IMR-90 (cell line): ENCODE measurements at regions not wholly inside any gene's neighbourhood (a gene's known extent, or its start where the extent isn't known, plus 50 kb on each side); places are given as distances from the start of the nearest gene placed in this dataset.

Experiments
- ATAC-seq: fragments of 200-7000 bp; cut with Tn5 transposase; 2 replicates; pipeline ENCODE4 v1.9.1; 2020; ENCODE audit warnings: low read depth, mild to moderate bottlenecking, moderate library complexity
- BruUV-seq: library from RNA; stranded (reverse); fragments of 400-500 nt; replicated peaks from 2 replicates; lab custom pipeline; 2021; lab: Mats Ljungman, UMichigan
- CTCF ChIA-PET: fragments of 300-600 bp; formaldehyde crosslinking; extraction: SDS; loops from one replicate; lab custom pipeline; 2021; ENCODE audit warnings: antibody characterized with exemption; lab: Yijun Ruan, JAX
- POLR2A ChIA-PET: fragments of 300-600 bp; sonication (Branson Sonifier 250); formaldehyde crosslinking; loops from one replicate; lab custom pipeline; 2022; ENCODE audit warnings: antibody characterized with exemption; ENCODE audit not compliant: unreplicated experiment; lab: Charles Lee
- DNase-seq: peaks from one replicate; pipeline ENCODE4 v3.0.0; 2013
- H2AFZ ChIP-seq: replicated peaks from 2 replicates; pipeline ENCODE3; 2013; ENCODE audit warnings: low read length, mild to moderate bottlenecking; ENCODE audit not compliant: poor library complexity
- H2AK5ac ChIP-seq: 2 replicates; pipeline ENCODE4 v1.6.1; 2013; ENCODE audit warnings: low read depth, low read length, inconsistent platforms
- H2AK9ac ChIP-seq: replicated peaks from 2 replicates; pipeline ENCODE3; 2013; ENCODE audit warnings: mild to moderate bottlenecking, low read depth, low read length, moderate library complexity; ENCODE audit not compliant: poor library complexity
- H2BK120ac ChIP-seq: 2 replicates; pipeline ENCODE4 v1.6.1; 2013; ENCODE audit warnings: low read depth, low read length, inconsistent platforms
- H2BK15ac ChIP-seq: 3 replicates; pipeline ENCODE4 v1.6.1; 2013; ENCODE audit warnings: low read depth, low read length, inconsistent platforms
- H2BK20ac ChIP-seq: 2 replicates; pipeline ENCODE4 v1.6.1; 2013; ENCODE audit warnings: low read depth, mild to moderate bottlenecking, inconsistent platforms, low read length, moderate library complexity
- H2BK5ac ChIP-seq: 2 replicates; pipeline ENCODE4 v1.6.1; 2013; ENCODE audit warnings: mild to moderate bottlenecking, low read depth, low read length, inconsistent platforms; ENCODE audit not compliant: poor library complexity, severe bottlenecking
- H3K14ac ChIP-seq: replicated peaks from 2 replicates; pipeline ENCODE4 v1.6.1; 2013; ENCODE audit warnings: low read depth, low read length, inconsistent platforms
- H3K18ac ChIP-seq: 2 replicates; pipeline ENCODE4 v1.6.1; 2013; ENCODE audit warnings: low read depth, low read length, control low read depth
- H3K23ac ChIP-seq: 2 replicates; pipeline ENCODE4 v1.6.1; 2013; ENCODE audit warnings: low read depth, low read length, inconsistent platforms
- H3K27ac ChIP-seq: 2 replicates; pipeline ENCODE4 v1.5.1; 2013; ENCODE audit warnings: mild to moderate bottlenecking, control low read depth, low read length; ENCODE audit not compliant: insufficient read depth
- H3K27me3 ChIP-seq: 2 replicates; pipeline ENCODE4 v1.6.1; 2013; ENCODE audit warnings: low read length; ENCODE audit not compliant: control insufficient read depth, insufficient read depth
- H3K36me3 ChIP-seq: 2 replicates; pipeline ENCODE4 v1.6.1; 2013; ENCODE audit warnings: low read length, mixed read lengths; ENCODE audit not compliant: control insufficient read depth, insufficient read depth
- H3K4ac ChIP-seq: 2 replicates; pipeline ENCODE4 v1.6.1; 2013; ENCODE audit warnings: low read depth, low read length, inconsistent platforms
- H3K4me1 ChIP-seq: 2 replicates; pipeline ENCODE4 v1.6.1; 2013; ENCODE audit warnings: low read length, mixed read lengths; ENCODE audit not compliant: control insufficient read depth, insufficient read depth
- H3K4me2 ChIP-seq: 2 replicates; pipeline ENCODE4 v1.6.1; 2013; ENCODE audit warnings: low read depth, mild to moderate bottlenecking, control low read depth, low read length, moderate library complexity
- H3K4me3 ChIP-seq: 2 replicates; pipeline ENCODE4 v1.5.1; 2013; ENCODE audit warnings: low read depth, mild to moderate bottlenecking, control low read depth, low read length, moderate library complexity; ENCODE audit not compliant: insufficient read depth
- H3K56ac ChIP-seq: 2 replicates; pipeline ENCODE4 v1.6.1; 2013; ENCODE audit warnings: low read length, inconsistent platforms; ENCODE audit not compliant: insufficient read depth; ENCODE audit errors: extremely low read depth
- H3K79me1 ChIP-seq, 2 experiments: 2 replicates each; pipeline ENCODE4 v1.6.1; 2013; ENCODE audit warnings: low read length in 2 of 2, inconsistent platforms in 1 of 2, low read depth in 1 of 2
- H3K9ac ChIP-seq: 2 replicates; pipeline ENCODE4 v1.6.1; 2013; ENCODE audit warnings: low read depth, low read length, control low read depth
- H3K9me1 ChIP-seq: 2 replicates; pipeline ENCODE4 v1.6.1; 2013; ENCODE audit warnings: low read length, inconsistent platforms; ENCODE audit not compliant: insufficient read depth
- H3K9me3 ChIP-seq: 2 replicates; pipeline ENCODE4 v1.6.1; 2013; ENCODE audit warnings: low read length; ENCODE audit not compliant: control insufficient read depth, insufficient read depth
- H4K20me1 ChIP-seq: 2 replicates; pipeline ENCODE4 v1.6.1; 2013; ENCODE audit warnings: low read length, inconsistent platforms; ENCODE audit not compliant: insufficient read depth
- H4K5ac ChIP-seq: 2 replicates; pipeline ENCODE4 v1.6.1; 2013; ENCODE audit warnings: mild to moderate bottlenecking, low read depth, low read length, control low read depth
- H4K8ac ChIP-seq, 2 experiments: 2 replicates each; pipeline ENCODE4 v1.6.1; 2013; ENCODE audit warnings: low read depth in 2 of 2, low read length in 2 of 2, control low read depth in 1 of 2, inconsistent platforms in 1 of 2
- H4K91ac ChIP-seq: 2 replicates; pipeline ENCODE4 v1.6.1; 2013; ENCODE audit warnings: low read depth, low read length, inconsistent platforms; ENCODE audit not compliant: insufficient read depth
- BHLHE40 ChIP-seq: fragments of 150-350 bp; IDR thresholded peaks from 2 replicates; pipeline ENCODE4 v1.6.1; 2016; ENCODE audit warnings: mild to moderate bottlenecking, low read depth, low read length
- CEBPB ChIP-seq: IDR thresholded peaks from 2 replicates; pipeline ENCODE4 v1.6.1; 2012; ENCODE audit warnings: low read depth, low read length, improper control_type of control experiment
- CHD1 ChIP-seq: IDR thresholded peaks from 2 replicates; pipeline ENCODE4 v1.6.1; 2012; ENCODE audit warnings: low read depth, low read length, improper control_type of control experiment
- CTCF ChIP-seq: conservative IDR thresholded peaks from 2 replicates; pipeline ENCODE4 v1.5.1; 2012; ENCODE audit warnings: mild to moderate bottlenecking, low read depth, low read length, improper control_type of control experiment
- ELK1 ChIP-seq: fragments of 150-350 bp; IDR thresholded peaks from 2 replicates; pipeline ENCODE4 v1.6.1; 2016; ENCODE audit warnings: low read depth, mild to moderate bottlenecking, low read length, moderate library complexity, borderline replicate concordance
- FOS ChIP-seq: fragments of 150-350 bp; IDR thresholded peaks from 2 replicates; pipeline ENCODE4 v1.6.1; 2016; ENCODE audit warnings: low read depth, low read length
- MAFK ChIP-seq: IDR thresholded peaks from 2 replicates; pipeline ENCODE4 v1.6.1; 2012; ENCODE audit warnings: low read depth, low read length, improper control_type of control experiment
- MXI1 ChIP-seq: IDR thresholded peaks from 2 replicates; pipeline ENCODE4 v1.6.1; 2012; ENCODE audit warnings: low read depth, mild to moderate bottlenecking, low read length, moderate library complexity, borderline replicate concordance
- POLR2A ChIP-seq: IDR thresholded peaks from 2 replicates; pipeline ENCODE4 v1.6.1; 2012; ENCODE audit warnings: mild to moderate bottlenecking, low read depth, low read length
- RCOR1 ChIP-seq: IDR thresholded peaks from 2 replicates; pipeline ENCODE4 v1.6.1; 2012; ENCODE audit warnings: mild to moderate bottlenecking, low read length, improper control_type of control experiment; ENCODE audit not compliant: insufficient replicate concordance
- USF2 ChIP-seq: fragments of 150-350 bp; IDR thresholded peaks from 2 replicates; pipeline ENCODE4 v1.6.1; 2017; ENCODE audit warnings: mild to moderate bottlenecking, antibody characterized with exemption, low read length, low read depth
- WGBS, 2 experiments: methylation state at CpG; one replicate each; pipeline versions ENCODE4 v1.1.5 to v1.1.7; 2013; ENCODE audit warnings: missing lambda C conversion rate in 2 of 2; ENCODE audit not compliant: insufficient read length in 1 of 2; ENCODE audit errors: extremely low coverage in 2 of 2; 5-methylcytosine and 5-hydroxymethylcytosine counted together
- dilution Hi-C: fragments of 300-500 bp; cut with HindIII; formaldehyde crosslinking; loops from one replicate; pipeline ENCODE4 v1.14.3; 2018; ENCODE audit warnings: low sequenced_read_pairs; ENCODE audit not compliant: unreplicated experiment
- in situ Hi-C: fragments of 300-500 bp; cut with MboI; formaldehyde crosslinking; loops from 3 replicates; pipeline ENCODE4 v1.14.3; 2019; ENCODE audit warnings: low sequenced_read_pairs, inconsistent platforms, mixed read lengths
- intact Hi-C: fragments of 100-400 bp; cut with micrococcal nuclease; formaldehyde crosslinking; loops from 2 replicates; pipeline ENCODE4 v1.10.0; 2022

- TF ChIP-seq MAFK = no peak
- no peak for TF ChIP-seq RCOR1
- peak; percentile 76 for TF ChIP-seq BHLHE40
- no peak for TF ChIP-seq CHD1
- no peak for TF ChIP-seq POLR2A
- TF ChIP-seq CEBPB = peak; percentile 36; the same call in 1 of the 2 replicates
These were observed 391.8 kb upstream of the MMS22L start (continued) for GRCh38 chr6:97674802-97675201.

- POLR2A ChIA-PET = no interaction called here
- no peak overlapping the region for H3K9ac ChIP-seq
- H3K23ac ChIP-seq = no peak overlapping the region
- no peaks in the 10 kb centered on the region for H3K36me3 ChIP-seq
- H2AK9ac ChIP-seq = no peak overlapping the region
- intact Hi-C loops (no loop called here), dilution Hi-C loops (no loop called here), in situ Hi-C loops (no loop called here)
- no peaks in the 10 kb centered on the region for H4K20me1 ChIP-seq
- no peak overlapping the region for H4K8ac ChIP-seq
- no peak overlapping the region for H2AK5ac ChIP-seq
- no CpG with 5 or more reads among the region's 2 CpGs for WGBS, 2 experiments
- TF ChIP-seq ELK1 = no peak
- TF ChIP-seq USF2 = no peak
- TF ChIP-seq CTCF = no peak
- TF ChIP-seq MXI1 = no peak
- no peak for TF ChIP-seq RCOR1
- TF ChIP-seq FOS = no peak
- no peak overlapping the region for H2BK20ac ChIP-seq
- H2BK5ac ChIP-seq = no peak overlapping the region
- no peak overlapping the region for H4K5ac ChIP-seq
- no TSS peak for BruUV-seq
- H3K9me1 ChIP-seq = no peaks in the 10 kb centered on the region
- CTCF ChIA-PET = no interaction called here
- H2BK15ac ChIP-seq = no peak overlapping the region
- no peak overlapping the region for H3K14ac ChIP-seq
- no peak overlapping the region for H3K4me3 ChIP-seq
- no peak overlapping the region for H3K18ac ChIP-seq
- H3K9me3 ChIP-seq = no peaks in the 10 kb centered on the region
- no peak overlapping the region for H2AFZ ChIP-seq
- DNase-seq (no peak), ATAC-seq (no peak)
- H3K4ac ChIP-seq = no peak overlapping the region
- H4K91ac ChIP-seq = no peak overlapping the region
- no peak overlapping the region for H3K27ac ChIP-seq
- H2BK120ac ChIP-seq = no peak overlapping the region
- H3K79me1 ChIP-seq = no peaks in the 10 kb centered on the region
- H3K4me2 ChIP-seq = no peak overlapping the region
- H3K27me3 ChIP-seq = no peaks in the 10 kb centered on the region
- peaks cover 2% of the 10 kb centered on the region; the same call in 1 of the 2 replicates for H3K4me1 ChIP-seq
- H3K56ac ChIP-seq = no peak overlapping the region
These were observed 394.6 kb upstream of the MMS22L start for GRCh38 chr6:97677626-97678025.
